A673 (cell line): ENCODE measurements at regions not wholly inside any gene's neighbourhood (a gene's known extent, or its start where the extent isn't known, plus 50 kb on each side); places are given as distances from the start of the nearest gene placed in this dataset.

Experiments
- CTCF ChIP-seq: fragments of 300-800, 200-600 bp; sonication (generic); conservative IDR thresholded peaks from 2 replicates; pipeline ENCODE4 v1.5.1; 2017; ENCODE audit warnings: low read depth, mild to moderate bottlenecking, antibody characterized with exemption, low read length, moderate library complexity, mixed read lengths
- EZH2 ChIP-seq: fragments of 200-600 bp; sonication (generic); IDR thresholded peaks from 2 replicates; pipeline ENCODE4 v1.6.1; 2017; ENCODE audit warnings: borderline replicate concordance, low read depth, mild to moderate bottlenecking, mixed read lengths, antibody characterized with exemption, low read length; ENCODE audit not compliant: poor library complexity, severe bottlenecking

GRCh38 chr6:74161380-74161779 lies 465.4 kb downstream of the CD109 start:
- no peak for TF ChIP-seq CTCF
- TF ChIP-seq EZH2: no peak
